Activated CD4-positive, alpha-beta T cell treated with anti-CD3 and anti-CD28 coated beads for 48 hours (primary cell): ENCODE measurements at regions not wholly inside any gene's neighbourhood (a gene's known extent, or its start where the extent isn't known, plus 50 kb on each side); places are given as distances from the start of the nearest gene placed in this dataset.
"Not testable (repeated sequence)": the region's sequence is repeated elsewhere in the genome, so short reads cannot be mapped to it uniquely, and the experiment has no call there.

Experiments
- DNase-seq: peaks from one replicate; pipeline ENCODE4 v3.0.0-alpha.2; 2020

GRCh38 chr2:47964277-47964676 lies 58.0 kb upstream of the FBXO11 start:
- no peak for DNase-seq

- DNase-seq: no peak
Observed at GRCh38 chr2:47964722-47965434, 58.6 kb upstream of the FBXO11 start.

GRCh38 chr2:47976728-47977127 lies 70.4 kb upstream of the FBXO11 start:
- not testable (repeated sequence) for DNase-seq

GRCh38 chr2:47984041-47984440 lies 77.7 kb upstream of the FBXO11 start:
- DNase-seq: no peak

- no peak for DNase-seq
Observed at GRCh38 chr2:47990503-47990902, 84.2 kb upstream of the FBXO11 start.

GRCh38 chr2:47992671-47993070 lies 86.4 kb upstream of the FBXO11 start:
- no peak for DNase-seq

- DNase-seq: no peak
Observed at GRCh38 chr2:47996808-47997207, 90.5 kb upstream of the FBXO11 start.

- DNase-seq: no peak
Observed at GRCh38 chr2:47999512-47999911, 93.2 kb upstream of the FBXO11 start.

GRCh38 chr2:48001498-48001897 lies 95.2 kb upstream of the FBXO11 start:
- no peak for DNase-seq

- DNase-seq: no peak
Observed at GRCh38 chr2:48006094-48006493, 99.8 kb upstream of the FBXO11 start.

- no peak for DNase-seq
Observed at GRCh38 chr2:48007699-48008268, 101.5 kb upstream of the FBXO11 start.

GRCh38 chr2:48009256-48009655 lies 103.0 kb upstream of the FBXO11 start:
- DNase-seq: no peak

GRCh38 chr2:48015421-48015820 lies 109.1 kb upstream of the FBXO11 start:
- DNase-seq: no peak

- peak; percentile 9 for DNase-seq
Observed at GRCh38 chr2:48016225-48017019, 110.1 kb upstream of the FBXO11 start.

GRCh38 chr2:48017136-48017535 lies 110.8 kb upstream of the FBXO11 start:
- no peak for DNase-seq

GRCh38 chr2:48018480-48018879 lies 112.2 kb upstream of the FBXO11 start:
- no peak for DNase-seq

GRCh38 chr2:48026865-48027264 lies 120.6 kb upstream of the FBXO11 start:
- DNase-seq: no peak

GRCh38 chr2:48032765-48033164 lies 126.5 kb upstream of the FBXO11 start:
- no peak for DNase-seq

GRCh38 chr2:48034295-48034694 lies 128.0 kb upstream of the FBXO11 start:
- DNase-seq: no peak

GRCh38 chr2:48036312-48036711 lies 130.0 kb upstream of the FBXO11 start:
- DNase-seq: no peak

GRCh38 chr2:48039209-48039990 lies 133.1 kb upstream of the FBXO11 start:
- DNase-seq: no peak

GRCh38 chr2:48043131-48043700 lies 136.9 kb upstream of the FBXO11 start:
- DNase-seq: no peak

GRCh38 chr2:48043746-48044145 lies 137.4 kb upstream of the FBXO11 start:
- DNase-seq: no peak
